CD14-positive monocyte (primary cell): ENCODE measurements at regions not wholly inside any gene's neighbourhood (a gene's known extent, or its start where the extent isn't known, plus 50 kb on each side); places are given as distances from the start of the nearest gene placed in this dataset.

Source experiments
- DNase-seq, 3 donors: peaks; one replicate each; pipeline ENCODE4 v3.0.0-alpha.2; 2011 to 2022
- H2AFZ ChIP-seq: 2 replicates; pipeline ENCODE4 v1.6.0; 2012; ENCODE audit warnings: mild to moderate bottlenecking, low read depth, low read length, inconsistent platforms; ENCODE audit not compliant: insufficient read depth, poor library complexity, severe bottlenecking
- H3K27ac ChIP-seq, 2 donors: 1 replicate in 1 of 2; 2 replicates in 1 of 2; pipeline ENCODE4 v1.5.1; 2012 to 2013; ENCODE audit warnings: low read length in 2 of 2, control low read depth in 1 of 2, inconsistent platforms in 1 of 2, low read depth in 1 of 2, mild to moderate bottlenecking in 1 of 2
- H3K27me3 ChIP-seq, 2 donors: one replicate each; pipeline versions ENCODE4 v1.6.0 to v1.6.1; 2011 to 2013; ENCODE audit warnings: low read length in 2 of 2; ENCODE audit not compliant: control insufficient read depth in 2 of 2, insufficient read depth in 2 of 2
- H3K36me3 ChIP-seq, 2 donors: replicated peaks in 1 of 2; 1 replicate in 1 of 2; 2 replicates in 1 of 2; pipeline versions ENCODE4 v1.5.1 to v1.6.1; 2012 to 2013; ENCODE audit warnings: low read length in 2 of 2, control low read depth in 1 of 2, inconsistent platforms in 1 of 2, mild to moderate bottlenecking in 1 of 2; ENCODE audit not compliant: insufficient read depth in 2 of 2, control insufficient read depth in 1 of 2
- H3K4me1 ChIP-seq, 2 donors: 1 replicate in 1 of 2; 2 replicates in 1 of 2; pipeline versions ENCODE4 v1.5.1 to v1.6.1; 2012 to 2013; ENCODE audit warnings: low read length in 2 of 2, control low read depth in 1 of 2, inconsistent platforms in 1 of 2, mild to moderate bottlenecking in 1 of 2, moderate library complexity in 1 of 2; ENCODE audit not compliant: insufficient read depth in 2 of 2, control insufficient read depth in 1 of 2
- H3K4me2 ChIP-seq: replicated peaks from 2 replicates; pipeline ENCODE3; 2012; ENCODE audit warnings: low read length, moderate library complexity, mild to moderate bottlenecking; ENCODE audit not compliant: poor library complexity, severe bottlenecking; ENCODE audit errors: extremely low read depth
- H3K4me3 ChIP-seq, 3 experiments: fragments of 200-600 bp in 1 of 3; sonication (generic) in 1 of 3; replicated peaks in 1 of 3; 1 replicate in 2 of 3; 2 replicates in 1 of 3; pipeline ENCODE4 v1.5.1; 2011 to 2013; ENCODE audit warnings: low read length in 3 of 3, mild to moderate bottlenecking in 3 of 3, control low read depth in 2 of 3, low read depth in 2 of 3, inconsistent platforms in 1 of 3, moderate library complexity in 1 of 3
- H3K79me2 ChIP-seq: 2 replicates; pipeline ENCODE4 v1.6.0; 2012; ENCODE audit warnings: mild to moderate bottlenecking, control low read depth, inconsistent platforms, low read length, moderate library complexity; ENCODE audit not compliant: insufficient read depth
- H3K9ac ChIP-seq: 2 replicates; pipeline ENCODE4 v1.6.0; 2017; ENCODE audit warnings: low read length, mild to moderate bottlenecking; ENCODE audit not compliant: insufficient read depth, poor library complexity, severe bottlenecking
- H3K9me3 ChIP-seq, 2 donors: replicated peaks in 1 of 2; 1 replicate in 1 of 2; 2 replicates in 1 of 2; pipeline versions ENCODE4 v1.5.1 to v1.6.1; 2012 to 2013; ENCODE audit warnings: low read length in 2 of 2, control low read depth in 1 of 2; ENCODE audit not compliant: control insufficient read depth in 1 of 2, insufficient read depth in 1 of 2
- H4K20me1 ChIP-seq: 2 replicates; pipeline ENCODE4 v1.6.0; 2012; ENCODE audit warnings: mild to moderate bottlenecking, low read length, control low read depth, moderate library complexity; ENCODE audit not compliant: insufficient read depth
- H3K27ac Mint-ChIP-seq, 7 donors: one replicate each; pipeline ENCODE4 v1.8.0; 2020; ENCODE audit warnings: mild to moderate bottlenecking in 7 of 7, mixed read lengths in 7 of 7, moderate library complexity in 6 of 7, inconsistent platforms in 2 of 7
- H3K27me3 Mint-ChIP-seq, 3 donors: one replicate each; pipeline ENCODE4 v1.8.0; 2021 to 2022; ENCODE audit warnings: low read depth in 3 of 3, mild to moderate bottlenecking in 3 of 3, mixed read lengths in 3 of 3, moderate library complexity in 3 of 3, inconsistent platforms in 1 of 3
- H3K36me3 Mint-ChIP-seq, 2 donors: one replicate each; pipeline ENCODE4 v1.8.0; 2020; ENCODE audit warnings: mixed read lengths in 2 of 2, inconsistent platforms in 1 of 2, mild to moderate bottlenecking in 1 of 2
- H3K4me1 Mint-ChIP-seq: one replicate; pipeline ENCODE4 v1.8.0; 2020; ENCODE audit warnings: mild to moderate bottlenecking, mixed read lengths
- H3K4me3 Mint-ChIP-seq, 2 donors: one replicate each; pipeline ENCODE4 v1.8.0; 2020; ENCODE audit warnings: mild to moderate bottlenecking in 2 of 2, mixed read lengths in 2 of 2, moderate library complexity in 1 of 2
- H3K9me3 Mint-ChIP-seq, 7 donors: one replicate each; pipeline ENCODE4 v1.8.0; 2020 to 2022; ENCODE audit warnings: mixed read lengths in 7 of 7, mild to moderate bottlenecking in 6 of 7, moderate library complexity in 6 of 7, inconsistent platforms in 2 of 7
- WGBS: methylation state at CpG from one replicate; pipeline ENCODE4 v1.1.5; 2013; ENCODE audit warnings: missing lambda C conversion rate; ENCODE audit not compliant: insufficient coverage; 5-methylcytosine and 5-hydroxymethylcytosine counted together
- intact Hi-C, 2 donors: fragments of 100-400 bp; cut with micrococcal nuclease; formaldehyde crosslinking; loops; one replicate each; pipeline versions ENCODE4 v1.15.0 to v1.15.1; 2023
- TF ChIP-seq, protein P1 (sequence below): fragments of 200-600 bp; IDR thresholded peaks from one replicate; pipeline ENCODE4 v1.8.0; 2022; ENCODE audit warnings: antibody characterized with exemption, mild to moderate bottlenecking

DNA sequence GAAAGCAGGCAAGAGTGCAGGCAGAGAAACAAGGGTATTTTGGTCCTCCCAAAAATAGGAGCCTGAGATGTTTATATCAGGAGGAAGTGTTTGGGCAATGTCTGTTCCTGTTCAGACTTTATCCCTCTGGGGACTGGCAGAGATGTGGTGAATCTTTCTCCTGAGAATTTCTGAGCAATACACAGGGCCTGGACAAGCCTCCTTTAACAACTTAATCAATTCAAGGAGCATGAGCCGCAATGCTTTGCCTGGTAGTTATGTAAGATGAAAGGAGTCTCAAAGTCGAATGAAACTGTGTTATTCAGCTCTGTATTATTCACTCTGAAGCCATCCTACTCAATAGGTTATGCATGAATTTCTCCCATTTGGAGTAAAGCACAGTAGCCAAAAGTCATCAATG, 365.6 kb downstream of the MAN2A1 start:
- Histone ChIP-seq H3K27me3 (no peaks in the 10 kb centered on the region), H3K9ac (no peak overlapping the region), H3K4me1 (peaks cover 4 to 8% of the 10 kb centered on the region in 2 donors), H4K20me1 (no peaks in the 10 kb centered on the region), H3K4me3 (no peak overlapping the region), H3K27ac (no peak overlapping the region), H2AFZ (no peak overlapping the region), H3K9me3 (no peaks in the 10 kb centered on the region), H3K4me2 (no peak overlapping the region), H3K79me2 (no peaks in the 10 kb centered on the region), H3K36me3 (no peaks in the 10 kb centered on the region)
- no peak overlapping the region for H3K27ac Mint-ChIP-seq
- H3K9me3 Mint-ChIP-seq, result peaks cover 0 to 2% (median 0%) of the 10 kb centered on the region in 7 donors
- H3K4me1 Mint-ChIP-seq, result peaks cover 19% of the 10 kb centered on the region
- WGBS, result no CpG with 5 or more reads among the region's 2 CpGs
- DNase-seq, result no peak
- intact Hi-C loops, result no loop called here
- no peak overlapping the region for H3K4me3 Mint-ChIP-seq
- H3K27me3 Mint-ChIP-seq, result peaks cover 0 to 7% (median 3%) of the 10 kb centered on the region in 3 donors
- H3K36me3 Mint-ChIP-seq, result no peaks in the 10 kb centered on the region
- TF ChIP-seq, protein P1, sequence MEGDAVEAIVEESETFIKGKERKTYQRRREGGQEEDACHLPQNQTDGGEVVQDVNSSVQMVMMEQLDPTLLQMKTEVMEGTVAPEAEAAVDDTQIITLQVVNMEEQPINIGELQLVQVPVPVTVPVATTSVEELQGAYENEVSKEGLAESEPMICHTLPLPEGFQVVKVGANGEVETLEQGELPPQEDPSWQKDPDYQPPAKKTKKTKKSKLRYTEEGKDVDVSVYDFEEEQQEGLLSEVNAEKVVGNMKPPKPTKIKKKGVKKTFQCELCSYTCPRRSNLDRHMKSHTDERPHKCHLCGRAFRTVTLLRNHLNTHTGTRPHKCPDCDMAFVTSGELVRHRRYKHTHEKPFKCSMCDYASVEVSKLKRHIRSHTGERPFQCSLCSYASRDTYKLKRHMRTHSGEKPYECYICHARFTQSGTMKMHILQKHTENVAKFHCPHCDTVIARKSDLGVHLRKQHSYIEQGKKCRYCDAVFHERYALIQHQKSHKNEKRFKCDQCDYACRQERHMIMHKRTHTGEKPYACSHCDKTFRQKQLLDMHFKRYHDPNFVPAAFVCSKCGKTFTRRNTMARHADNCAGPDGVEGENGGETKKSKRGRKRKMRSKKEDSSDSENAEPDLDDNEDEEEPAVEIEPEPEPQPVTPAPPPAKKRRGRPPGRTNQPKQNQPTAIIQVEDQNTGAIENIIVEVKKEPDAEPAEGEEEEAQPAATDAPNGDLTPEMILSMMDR, result no peak

DNA sequence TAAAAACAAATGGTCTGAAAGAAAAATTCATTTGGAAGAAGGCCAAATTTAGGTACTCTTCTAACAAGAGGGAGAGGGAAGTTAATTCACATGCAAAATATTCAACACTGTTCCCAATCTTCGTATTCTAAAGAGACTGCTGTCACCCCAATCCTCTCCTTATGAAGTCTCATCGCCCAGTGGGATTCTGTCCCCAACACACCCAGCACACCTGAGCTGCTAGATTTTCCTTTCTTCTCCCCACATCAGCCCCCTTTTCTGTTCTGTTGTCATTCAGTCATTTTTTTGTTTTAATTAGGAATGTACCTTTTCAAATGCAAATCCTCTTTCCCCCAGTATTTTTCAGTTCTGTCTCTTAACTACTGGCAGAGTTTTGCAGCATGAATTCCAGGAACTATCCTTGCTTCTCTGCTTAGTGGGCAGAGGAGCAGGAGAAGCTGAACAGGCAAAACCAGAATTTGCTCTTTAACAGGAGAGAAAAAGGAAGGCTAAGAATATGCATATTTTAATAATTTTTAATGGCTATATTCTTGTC, 366.9 kb downstream of the MAN2A1 start:
- H3K4me1 Mint-ChIP-seq, result peaks cover 19% of the 10 kb centered on the region
- no CpG with 5 or more reads among the region's 2 CpGs for WGBS
- H4K20me1 ChIP-seq, result no peaks in the 10 kb centered on the region
- H3K9me3 ChIP-seq, result no peaks in the 10 kb centered on the region
- DNase-seq, result no peak
- H3K4me2 ChIP-seq, result no peak overlapping the region
- no peak overlapping the region for H3K4me3 ChIP-seq
- peaks cover 4 to 8% of the 10 kb centered on the region in 2 donors for H3K4me1 ChIP-seq
- no peak overlapping the region for H2AFZ ChIP-seq
- no peak overlapping the region for H3K9ac ChIP-seq
- H3K36me3 Mint-ChIP-seq, result no peaks in the 10 kb centered on the region
- intact Hi-C loops, result no loop called here
- H3K79me2 ChIP-seq, result no peaks in the 10 kb centered on the region
- peaks cover 0 to 2% (median 0%) of the 10 kb centered on the region in 7 donors for H3K9me3 Mint-ChIP-seq
- no peak overlapping the region for H3K27ac ChIP-seq
- no peaks in the 10 kb centered on the region for H3K27me3 ChIP-seq
- TF ChIP-seq, protein P1, result no peak
- H3K4me3 Mint-ChIP-seq, result no peak overlapping the region
- peaks cover 0 to 7% (median 3%) of the 10 kb centered on the region in 3 donors for H3K27me3 Mint-ChIP-seq
- H3K27ac Mint-ChIP-seq, result no peak overlapping the region
- no peaks in the 10 kb centered on the region for H3K36me3 ChIP-seq
